Mesothelial cell of epicardium (in vitro differentiated cells): ENCODE measurements at regions not wholly inside any gene's neighbourhood (a gene's known extent, or its start where the extent isn't known, plus 50 kb on each side); places are given as distances from the start of the nearest gene placed in this dataset.

Source experiments
- DNase-seq, 2 experiments: peaks; one replicate each; pipeline ENCODE4 v3.0.0; 2021; ENCODE audit warnings: low spot score in 2 of 2; ENCODE audit not compliant: unreplicated experiment in 2 of 2
- H3K27ac Mint-ChIP-seq: 2 replicates; pipeline ENCODE4 v1.8.0; 2021; ENCODE audit warnings: mixed read lengths
- H3K27me3 Mint-ChIP-seq: 2 replicates; pipeline ENCODE4 v1.8.0; 2021; ENCODE audit warnings: low read depth, mixed read lengths
- H3K36me3 Mint-ChIP-seq: 2 replicates; pipeline ENCODE4 v1.8.0; 2021; ENCODE audit warnings: mixed read lengths
- H3K4me1 Mint-ChIP-seq: 2 replicates; pipeline ENCODE4 v1.8.0; 2021; ENCODE audit warnings: mixed read lengths
- H3K4me3 Mint-ChIP-seq: 2 replicates; pipeline ENCODE4 v1.8.0; 2021; ENCODE audit warnings: mild to moderate bottlenecking, moderate library complexity, mixed read lengths
- H3K9me3 Mint-ChIP-seq: 2 replicates; pipeline ENCODE4 v1.8.0; 2021; ENCODE audit warnings: mixed read lengths
- TF ChIP-seq, protein P1 (sequence below): fragments of 200-600 bp; sonication (generic); IDR thresholded peaks from one replicate; pipeline ENCODE4 v1.5.0; 2021; ENCODE audit warnings: antibody characterized with exemption; ENCODE audit not compliant: unreplicated experiment

DNA sequence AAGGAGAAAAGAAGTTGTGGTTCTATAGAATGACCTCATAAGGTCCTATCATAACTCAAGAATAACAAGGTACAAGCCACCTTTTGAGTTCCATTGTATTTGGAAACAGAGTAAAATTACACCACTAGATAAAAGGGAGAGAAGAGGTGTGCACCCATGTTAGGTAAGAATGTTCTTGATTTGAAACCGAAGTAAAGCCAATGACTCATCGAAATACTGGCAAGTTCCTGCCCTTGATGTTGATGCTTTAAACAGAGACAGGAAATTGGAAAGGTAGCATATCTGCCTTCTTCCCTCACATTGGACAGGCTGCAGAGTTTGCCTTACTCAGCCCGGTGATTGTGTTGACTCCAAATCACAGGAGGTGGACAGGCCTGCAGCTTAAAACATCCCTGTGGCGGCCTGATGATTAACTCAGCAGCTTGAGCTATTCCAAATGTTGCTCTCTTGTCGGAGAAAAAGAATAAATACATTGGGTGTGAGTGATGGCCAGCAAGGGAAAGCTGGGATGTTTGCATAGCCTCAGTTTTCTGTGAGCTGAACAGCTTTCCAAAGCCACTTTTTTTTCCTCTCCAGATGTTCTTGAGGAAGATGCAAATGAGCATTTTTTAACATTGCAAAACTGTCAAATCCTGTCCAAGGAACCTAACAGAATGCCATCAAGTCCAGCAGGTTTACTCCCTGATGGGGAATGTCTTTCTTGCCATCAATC lies 321.1 kb downstream of the NKX6-1 start:
- Mint-ChIP-seq H3K4me3 (no peak overlapping the region), H3K27me3 (no peaks in the 10 kb centered on the region), H3K36me3 (no peaks in the 10 kb centered on the region), H3K4me1 (no peaks in the 10 kb centered on the region), H3K27ac (no peak overlapping the region), H3K9me3 (peaks cover 5% of the 10 kb centered on the region)
- TF ChIP-seq, protein P1, sequence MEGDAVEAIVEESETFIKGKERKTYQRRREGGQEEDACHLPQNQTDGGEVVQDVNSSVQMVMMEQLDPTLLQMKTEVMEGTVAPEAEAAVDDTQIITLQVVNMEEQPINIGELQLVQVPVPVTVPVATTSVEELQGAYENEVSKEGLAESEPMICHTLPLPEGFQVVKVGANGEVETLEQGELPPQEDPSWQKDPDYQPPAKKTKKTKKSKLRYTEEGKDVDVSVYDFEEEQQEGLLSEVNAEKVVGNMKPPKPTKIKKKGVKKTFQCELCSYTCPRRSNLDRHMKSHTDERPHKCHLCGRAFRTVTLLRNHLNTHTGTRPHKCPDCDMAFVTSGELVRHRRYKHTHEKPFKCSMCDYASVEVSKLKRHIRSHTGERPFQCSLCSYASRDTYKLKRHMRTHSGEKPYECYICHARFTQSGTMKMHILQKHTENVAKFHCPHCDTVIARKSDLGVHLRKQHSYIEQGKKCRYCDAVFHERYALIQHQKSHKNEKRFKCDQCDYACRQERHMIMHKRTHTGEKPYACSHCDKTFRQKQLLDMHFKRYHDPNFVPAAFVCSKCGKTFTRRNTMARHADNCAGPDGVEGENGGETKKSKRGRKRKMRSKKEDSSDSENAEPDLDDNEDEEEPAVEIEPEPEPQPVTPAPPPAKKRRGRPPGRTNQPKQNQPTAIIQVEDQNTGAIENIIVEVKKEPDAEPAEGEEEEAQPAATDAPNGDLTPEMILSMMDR: no peak
- DNase-seq: no peak

DNA sequence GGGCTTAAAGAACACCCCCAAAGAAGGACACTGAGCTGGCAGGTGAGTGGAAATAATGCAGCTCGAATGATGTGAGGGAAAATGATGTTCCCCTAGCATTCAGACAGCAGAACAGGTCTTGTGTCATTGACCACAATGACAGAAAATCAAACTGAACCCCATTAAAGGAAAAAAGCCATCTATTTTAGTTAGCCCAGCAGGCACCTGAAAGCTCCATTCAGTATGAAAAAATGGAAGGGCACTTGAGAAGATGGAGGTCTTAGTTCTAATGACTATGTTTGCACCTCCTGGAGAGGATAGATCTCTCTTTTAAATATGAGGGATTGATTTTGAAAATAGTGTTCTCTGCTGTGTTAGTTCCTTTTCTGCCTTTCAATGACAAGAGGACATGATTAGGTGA lies 323.1 kb downstream of the NKX6-1 start:
- Mint-ChIP-seq H3K27ac (no peak overlapping the region), H3K27me3 (no peaks in the 10 kb centered on the region), H3K4me1 (no peaks in the 10 kb centered on the region), H3K9me3 (peaks cover 5% of the 10 kb centered on the region), H3K4me3 (no peak overlapping the region), H3K36me3 (no peaks in the 10 kb centered on the region)
- no peak for DNase-seq
- TF ChIP-seq, protein P1: no peak

DNA sequence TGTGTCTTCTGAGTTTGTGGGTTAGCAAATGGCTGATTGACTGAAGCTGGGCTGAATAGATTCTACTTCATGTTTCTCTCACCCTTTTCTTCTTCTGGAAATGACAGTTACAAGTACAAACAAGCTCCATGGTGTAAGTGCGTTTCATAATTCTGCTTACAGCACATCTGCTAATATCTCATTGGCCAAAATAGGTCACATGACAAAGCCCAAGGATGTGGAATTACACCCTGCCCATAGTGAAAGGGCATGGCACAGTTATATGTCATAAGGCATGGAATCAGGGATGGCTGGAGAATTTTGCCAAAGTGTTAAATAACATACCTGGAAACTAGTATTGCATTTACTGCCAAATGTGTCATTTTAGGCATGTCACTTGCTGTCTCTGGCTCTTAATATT lies 327.2 kb downstream of the NKX6-1 start:
- H3K36me3 Mint-ChIP-seq: no peaks in the 10 kb centered on the region
- TF ChIP-seq, protein P1: no peak
- no peak overlapping the region for H3K27ac Mint-ChIP-seq
- DNase-seq: no peak
- no peaks in the 10 kb centered on the region for H3K27me3 Mint-ChIP-seq
- H3K4me3 Mint-ChIP-seq: no peak overlapping the region
- H3K9me3 Mint-ChIP-seq: peaks cover 5% of the 10 kb centered on the region
- no peaks in the 10 kb centered on the region for H3K4me1 Mint-ChIP-seq

DNA sequence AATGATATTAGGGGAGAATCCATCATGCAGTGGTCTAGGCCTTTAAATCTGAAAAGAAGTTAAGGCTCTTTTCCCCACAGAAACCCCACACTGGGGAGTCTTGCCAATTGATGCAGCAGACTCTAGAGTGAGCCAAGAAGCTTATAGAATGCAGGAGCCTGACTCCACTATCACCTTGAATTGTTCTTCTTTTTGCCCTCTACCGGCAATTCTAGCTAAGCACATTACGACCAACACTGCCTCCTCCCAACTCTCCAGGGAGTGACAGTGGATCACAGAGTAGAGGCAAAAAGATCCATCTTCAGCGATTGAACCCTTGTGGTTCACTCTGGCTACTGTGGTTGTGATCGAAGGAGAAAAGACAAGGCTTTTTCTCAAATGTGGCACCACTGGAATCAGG lies 331.5 kb downstream of the NKX6-1 start:
- no peak for DNase-seq

DNA sequence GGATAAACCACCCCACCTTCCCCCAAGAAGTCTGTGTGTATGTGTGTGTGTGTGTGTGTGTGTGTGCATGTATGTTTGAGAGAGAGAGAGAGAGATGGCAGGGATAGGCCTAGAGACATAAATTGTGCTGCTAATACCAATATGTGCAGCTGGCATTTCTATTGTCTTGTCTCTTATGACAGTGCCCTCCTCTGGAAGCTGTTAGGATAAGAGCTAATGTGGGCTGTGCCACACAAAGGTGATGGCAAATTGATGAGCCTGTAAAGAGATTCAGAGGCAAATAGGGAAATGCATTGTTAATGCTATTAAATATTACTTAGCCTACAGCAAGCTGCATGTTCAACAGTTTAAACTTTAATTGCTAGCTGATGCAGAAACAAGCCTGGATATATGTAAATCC lies 332.0 kb downstream of the NKX6-1 start:
- no peak for DNase-seq
- H3K9me3 Mint-ChIP-seq: no peaks in the 10 kb centered on the region
- no peaks in the 10 kb centered on the region for H3K36me3 Mint-ChIP-seq
- no peaks in the 10 kb centered on the region for H3K27me3 Mint-ChIP-seq
- H3K4me1 Mint-ChIP-seq: peaks cover 3% of the 10 kb centered on the region
- TF ChIP-seq, protein P1: no peak
- no peak overlapping the region for H3K4me3 Mint-ChIP-seq
- H3K27ac Mint-ChIP-seq: no peak overlapping the region

More for the DNA sequence above, 331.5 kb downstream of the NKX6-1 start:
- H3K4me1 Mint-ChIP-seq: no peaks in the 10 kb centered on the region
- TF ChIP-seq, protein P1: no peak
- no peak overlapping the region for H3K4me3 Mint-ChIP-seq
- no peaks in the 10 kb centered on the region for H3K9me3 Mint-ChIP-seq
- no peaks in the 10 kb centered on the region for H3K36me3 Mint-ChIP-seq
- H3K27ac Mint-ChIP-seq: no peak overlapping the region
- H3K27me3 Mint-ChIP-seq: no peaks in the 10 kb centered on the region

DNA sequence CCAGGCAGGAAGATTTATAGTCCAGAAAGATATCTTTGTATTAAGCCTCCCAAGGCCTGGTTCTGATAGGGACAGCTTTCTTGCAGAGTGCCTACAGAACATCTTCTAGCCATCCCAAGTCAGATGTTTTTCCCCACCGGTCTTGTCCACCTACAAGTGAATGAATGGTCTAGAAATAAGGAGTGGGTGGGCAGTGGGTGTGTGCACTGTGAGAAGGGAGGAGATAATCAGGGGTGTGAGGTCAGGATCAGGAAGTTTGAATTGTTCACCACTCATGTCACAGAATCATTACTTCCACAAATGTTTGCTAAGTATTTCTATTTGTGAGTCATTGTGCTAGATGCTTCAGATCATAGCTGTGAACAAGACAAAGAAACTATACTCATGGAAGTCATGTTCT lies 332.6 kb downstream of the NKX6-1 start:
- Mint-ChIP-seq H3K4me3 (no peak overlapping the region), H3K27me3 (no peaks in the 10 kb centered on the region), H3K36me3 (no peaks in the 10 kb centered on the region), H3K27ac (no peak overlapping the region), H3K4me1 (peaks cover 4% of the 10 kb centered on the region), H3K9me3 (no peaks in the 10 kb centered on the region)
- TF ChIP-seq, protein P1: no peak
- no peak for DNase-seq
